Thyroid gland (tissue), 4 donors: ENCODE measurements at regions not wholly inside any gene's neighbourhood (a gene's known extent, or its start where the extent isn't known, plus 50 kb on each side); places are given as distances from the start of the nearest gene placed in this dataset.

Experiments
- POLR2A ChIP-seq, 2 donors: fragments of 450-650 bp; IDR thresholded peaks; one replicate each; pipeline ENCODE4 v1.6.1; 2017; ENCODE audit warnings: antibody characterized with exemption in 2 of 2, mild to moderate bottlenecking in 2 of 2, moderate library complexity in 1 of 2
- TF ChIP-seq, protein P1 (sequence below), 6 experiments: fragments of 200-600 bp in 3 of 6; fragments of 450-650 bp in 3 of 6; sonication (generic) in 3 of 6; IDR thresholded peaks; one replicate each; pipeline ENCODE4 v1.5.1; 2016 to 2019; ENCODE audit warnings: antibody characterized with exemption in 6 of 6, mild to moderate bottlenecking in 2 of 6, inconsistent platforms in 1 of 6, moderate library complexity in 1 of 6

DNA sequence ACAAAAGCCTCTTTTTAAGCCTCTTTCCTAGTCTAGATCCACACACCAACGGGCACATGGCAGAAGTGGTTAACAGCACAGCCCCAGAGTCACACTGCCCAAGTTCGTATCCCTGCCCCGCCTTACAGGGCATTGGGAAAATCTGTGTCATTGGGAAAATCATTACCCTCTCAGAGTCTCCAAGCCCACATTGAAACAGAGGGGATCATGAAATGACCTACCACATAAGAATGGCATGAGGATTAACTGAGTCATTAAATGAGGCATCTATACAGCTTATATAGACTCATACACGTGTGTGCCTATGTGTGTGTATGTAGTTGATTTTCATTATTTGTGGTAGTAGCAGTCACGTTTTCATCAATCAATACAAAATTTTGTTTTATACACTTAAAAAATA lies 469.0 kb upstream of the POU3F3 start:
- TF ChIP-seq, protein P1, sequence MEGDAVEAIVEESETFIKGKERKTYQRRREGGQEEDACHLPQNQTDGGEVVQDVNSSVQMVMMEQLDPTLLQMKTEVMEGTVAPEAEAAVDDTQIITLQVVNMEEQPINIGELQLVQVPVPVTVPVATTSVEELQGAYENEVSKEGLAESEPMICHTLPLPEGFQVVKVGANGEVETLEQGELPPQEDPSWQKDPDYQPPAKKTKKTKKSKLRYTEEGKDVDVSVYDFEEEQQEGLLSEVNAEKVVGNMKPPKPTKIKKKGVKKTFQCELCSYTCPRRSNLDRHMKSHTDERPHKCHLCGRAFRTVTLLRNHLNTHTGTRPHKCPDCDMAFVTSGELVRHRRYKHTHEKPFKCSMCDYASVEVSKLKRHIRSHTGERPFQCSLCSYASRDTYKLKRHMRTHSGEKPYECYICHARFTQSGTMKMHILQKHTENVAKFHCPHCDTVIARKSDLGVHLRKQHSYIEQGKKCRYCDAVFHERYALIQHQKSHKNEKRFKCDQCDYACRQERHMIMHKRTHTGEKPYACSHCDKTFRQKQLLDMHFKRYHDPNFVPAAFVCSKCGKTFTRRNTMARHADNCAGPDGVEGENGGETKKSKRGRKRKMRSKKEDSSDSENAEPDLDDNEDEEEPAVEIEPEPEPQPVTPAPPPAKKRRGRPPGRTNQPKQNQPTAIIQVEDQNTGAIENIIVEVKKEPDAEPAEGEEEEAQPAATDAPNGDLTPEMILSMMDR (IDR thresholded peaks at IDR 0.05): no peak
- no peak for TF ChIP-seq POLR2A (IDR thresholded peaks at IDR 0.05)
